Hematopoietic multipotent progenitor cell treated with erythropoietin and hydrocortisone succinate and interleukin-3 and kit ligand, for 17 days (in vitro differentiated cells): ENCODE measurements at regions not wholly inside any gene's neighbourhood (a gene's known extent, or its start where the extent isn't known, plus 50 kb on each side); places are given as distances from the start of the nearest gene placed in this dataset.

Experiments used
- DNase-seq: peaks from one replicate; pipeline ENCODE4 v3.0.0-alpha.2; 2015; ENCODE audit warnings: low spot score

GRCh38 chr11:32039149-32039548, 51.7 kb upstream of the RCN1 start:
- DNase-seq = no peak

GRCh38 chr11:32034680-32035079, 56.2 kb upstream of the RCN1 start:
- DNase-seq = no peak

GRCh38 chr11:32034149-32034548, 56.7 kb upstream of the RCN1 start:
- DNase-seq = no peak

GRCh38 chr11:32033491-32033890, 57.4 kb upstream of the RCN1 start:
- DNase-seq = no peak

GRCh38 chr11:32033067-32033466, 57.8 kb upstream of the RCN1 start:
- no peak for DNase-seq

GRCh38 chr11:32032478-32032877, 58.4 kb upstream of the RCN1 start:
- DNase-seq = no peak

- DNase-seq = no peak
These were observed 58.8 kb upstream of the RCN1 start for GRCh38 chr11:32032052-32032451.

GRCh38 chr11:32030875-32031503, 59.9 kb upstream of the RCN1 start:
- DNase-seq = no peak

GRCh38 chr11:32029721-32030120, 61.2 kb upstream of the RCN1 start:
- no peak for DNase-seq

- no peak for DNase-seq
These were observed 62.7 kb upstream of the RCN1 start for GRCh38 chr11:32028201-32028600.

- DNase-seq = no peak
These were observed 64.1 kb upstream of the RCN1 start for GRCh38 chr11:32026766-32027165.

- DNase-seq = no peak
These were observed 65.9 kb upstream of the RCN1 start for GRCh38 chr11:32024948-32025347.

- DNase-seq = no peak
These were observed 67.2 kb upstream of the RCN1 start for GRCh38 chr11:32023370-32024305.

- no peak for DNase-seq
These were observed 72.2 kb upstream of the RCN1 start for GRCh38 chr11:32018672-32019071.

GRCh38 chr11:32016111-32016510, 74.8 kb upstream of the RCN1 start:
- no peak for DNase-seq

- no peak for DNase-seq
These were observed 75.4 kb upstream of the RCN1 start for GRCh38 chr11:32015427-32015826.

- no peak for DNase-seq
These were observed 77.3 kb upstream of the RCN1 start for GRCh38 chr11:32013603-32014002.

- DNase-seq = no peak
These were observed 78.8 kb upstream of the RCN1 start for GRCh38 chr11:32012049-32012448.

GRCh38 chr11:32008880-32009551, 81.9 kb upstream of the RCN1 start:
- no peak for DNase-seq

- DNase-seq = no peak
These were observed 84.0 kb upstream of the RCN1 start for GRCh38 chr11:32006799-32007388.

- DNase-seq = no peak
These were observed 85.0 kb upstream of the RCN1 start for GRCh38 chr11:32005786-32006416.

- DNase-seq = no peak
These were observed 87.5 kb upstream of the RCN1 start for GRCh38 chr11:32003335-32003734.
